DMS114 treated with DMSO at 0.1 percent for 48 hours (cell line): ENCODE measurements at regions not wholly inside any gene's neighbourhood (a gene's known extent, or its start where the extent isn't known, plus 50 kb on each side); places are given as distances from the start of the nearest gene placed in this dataset.

Source experiments
- DNase-seq: peaks from one replicate; lab custom pipeline; 2025; ENCODE audit not compliant: unreplicated experiment; lab: John Stamatoyannopoulos, UW

- no peak for DNase-seq
Measured at GRCh38 chr16:76226011-76226410, 51.2 kb upstream of the CNTNAP4 start.

GRCh38 chr16:76226481-76226880 lies 50.7 kb upstream of the CNTNAP4 start:
- DNase-seq: no peak
